ENCODE measurements at regions not wholly inside any gene's neighbourhood (a gene's known extent, or its start where the extent isn't known, plus 50 kb on each side); places are given as distances from the start of the nearest gene placed in this dataset.
A peak's percentile ranks its signal among the peaks of the same experiment; 100 is the strongest.

DNA sequence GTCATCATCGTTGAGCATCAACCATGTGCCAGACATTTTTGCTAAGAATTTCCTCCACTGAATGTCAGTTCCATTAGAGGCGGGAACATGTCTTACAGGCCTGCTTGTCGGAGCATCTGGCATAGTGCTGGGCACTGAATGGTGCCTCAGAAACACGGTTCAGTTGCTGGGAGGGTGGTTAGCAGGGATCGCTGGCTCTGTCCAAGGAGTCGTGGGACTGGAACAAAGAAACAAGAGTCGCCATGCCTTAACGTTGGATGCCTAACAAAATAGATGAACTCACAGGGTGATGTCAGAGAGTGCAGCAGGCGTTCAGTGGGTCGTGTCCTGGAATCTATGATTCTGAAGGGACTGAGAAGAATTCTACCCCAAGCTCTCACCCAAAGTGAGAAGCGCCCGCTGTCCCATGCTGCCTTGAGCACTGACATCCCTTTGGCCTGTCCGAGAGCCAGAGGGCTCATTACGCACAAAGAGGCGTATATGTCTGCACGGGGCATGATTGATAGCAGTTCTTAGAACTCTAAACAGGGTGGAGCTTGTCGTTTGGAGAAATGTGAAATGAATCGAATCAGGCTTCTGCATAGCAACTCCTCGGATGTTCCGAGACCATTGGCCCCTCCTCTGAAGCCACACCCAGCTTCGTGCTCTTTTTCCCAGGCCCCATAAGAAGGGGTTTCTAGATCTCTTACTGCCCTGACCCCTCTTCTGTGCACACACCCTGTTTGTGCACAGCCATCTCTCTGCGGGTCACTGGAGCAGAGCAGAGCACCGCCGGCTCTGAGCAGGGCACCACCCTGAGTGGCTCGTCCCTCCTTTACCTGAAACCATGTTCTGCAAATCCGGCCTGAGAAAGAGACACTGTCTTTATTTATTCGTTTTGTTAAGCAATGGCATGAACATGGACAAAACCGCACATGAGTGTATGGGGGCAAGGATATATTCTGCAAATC lies 113.1 kb upstream of the B3GAT1 start:
- H3K9ac ChIP-seq = no peak overlapping the region
- no peak for DNase-seq (ENCODE audit: low spot score)
- no peak overlapping the region for H3K4me2 ChIP-seq
- Mint-ChIP-seq H3K4me1 (peaks cover 45% of the 10 kb centered on the region), H3K36me3 (peaks cover 2% of the 10 kb centered on the region), H3K9me3 (peaks cover 3% of the 10 kb centered on the region), H3K27me3 (ENCODE audit: insufficient read depth, low read depth) (peaks cover 26% of the 10 kb centered on the region), H3K4me3 (no peak overlapping the region), H3K27ac (peak overlapping the region; percentile 89)
- no peaks in the 10 kb centered on the region for H3F3A ChIP-seq (ENCODE audit: low read depth)
- no peaks in the 10 kb centered on the region for H4K20me1 ChIP-seq (ENCODE audit: low read depth)
- H3K36me3 ChIP-seq = no peaks in the 10 kb centered on the region
- H3K27me3 ChIP-seq = no peaks in the 10 kb centered on the region
- no peak overlapping the region for H3K4me3 ChIP-seq
- H3K9me3 ChIP-seq (ENCODE audit: low read depth) = no peaks in the 10 kb centered on the region
- no peak overlapping the region for H3K27ac ChIP-seq
- no peak overlapping the region for H2AFZ ChIP-seq (replicated peaks)
- no peaks in the 10 kb centered on the region for H3K79me2 ChIP-seq (ENCODE audit: low read depth)
- no peak for TF ChIP-seq EZH2phosphoT487 (IDR thresholded peaks at IDR 0.05)
- TF ChIP-seq CTCF (IDR thresholded peaks at IDR 0.05) = no peak
- no peak for TF ChIP-seq EZH2 (IDR thresholded peaks at IDR 0.05)
- H3K4me1 ChIP-seq = peaks cover 6% of the 10 kb centered on the region

DNA sequence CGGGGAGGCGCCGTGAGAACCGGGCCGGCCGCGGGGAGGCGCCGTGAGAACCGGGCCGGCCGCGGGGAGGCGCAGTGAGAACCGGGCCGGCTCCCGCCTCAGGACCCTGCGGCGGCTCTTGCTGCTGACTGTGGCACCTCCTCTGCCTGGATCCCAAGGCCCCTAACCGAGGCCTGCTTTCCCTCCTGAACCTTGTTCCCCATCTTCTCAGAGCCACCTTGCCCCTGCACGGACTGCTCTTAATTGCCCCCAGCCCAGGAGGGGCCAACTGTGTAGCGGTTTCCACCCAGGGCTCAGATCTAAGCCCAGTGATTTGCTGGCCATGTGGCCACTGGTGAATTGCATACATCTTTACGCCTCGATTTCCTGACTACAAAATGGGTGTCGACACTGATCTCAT lies 112.2 kb upstream of the B3GAT1 start:
- H3F3A ChIP-seq (ENCODE audit: low read depth) = no peaks in the 10 kb centered on the region
- no peak overlapping the region for H3K4me2 ChIP-seq
- TF ChIP-seq EZH2 (IDR thresholded peaks at IDR 0.05) (no peak), EZH2phosphoT487 (IDR thresholded peaks at IDR 0.05) (no peak), CTCF (IDR thresholded peaks at IDR 0.05) (no peak)
- Mint-ChIP-seq H3K27me3 (ENCODE audit: insufficient read depth, low read depth) (peaks cover 23% of the 10 kb centered on the region), H3K27ac (peak overlapping the region; percentile 89), H3K4me3 (no peak overlapping the region), H3K4me1 (peaks cover 49% of the 10 kb centered on the region), H3K9me3 (peaks cover 3% of the 10 kb centered on the region), H3K36me3 (peaks cover 2% of the 10 kb centered on the region)
- H3K27me3 ChIP-seq = no peaks in the 10 kb centered on the region
- H3K27ac ChIP-seq = no peak overlapping the region
- H3K79me2 ChIP-seq (ENCODE audit: low read depth) = no peaks in the 10 kb centered on the region
- H4K20me1 ChIP-seq (ENCODE audit: low read depth) = no peaks in the 10 kb centered on the region
- H3K9me3 ChIP-seq (ENCODE audit: low read depth) = no peaks in the 10 kb centered on the region
- no peak overlapping the region for H3K4me3 ChIP-seq
- no peak overlapping the region for H2AFZ ChIP-seq (replicated peaks)
- H3K4me1 ChIP-seq = peaks cover 6% of the 10 kb centered on the region
- no peaks in the 10 kb centered on the region for H3K36me3 ChIP-seq
- DNase-seq (ENCODE audit: low spot score) = no peak
- no peak overlapping the region for H3K9ac ChIP-seq

DNA sequence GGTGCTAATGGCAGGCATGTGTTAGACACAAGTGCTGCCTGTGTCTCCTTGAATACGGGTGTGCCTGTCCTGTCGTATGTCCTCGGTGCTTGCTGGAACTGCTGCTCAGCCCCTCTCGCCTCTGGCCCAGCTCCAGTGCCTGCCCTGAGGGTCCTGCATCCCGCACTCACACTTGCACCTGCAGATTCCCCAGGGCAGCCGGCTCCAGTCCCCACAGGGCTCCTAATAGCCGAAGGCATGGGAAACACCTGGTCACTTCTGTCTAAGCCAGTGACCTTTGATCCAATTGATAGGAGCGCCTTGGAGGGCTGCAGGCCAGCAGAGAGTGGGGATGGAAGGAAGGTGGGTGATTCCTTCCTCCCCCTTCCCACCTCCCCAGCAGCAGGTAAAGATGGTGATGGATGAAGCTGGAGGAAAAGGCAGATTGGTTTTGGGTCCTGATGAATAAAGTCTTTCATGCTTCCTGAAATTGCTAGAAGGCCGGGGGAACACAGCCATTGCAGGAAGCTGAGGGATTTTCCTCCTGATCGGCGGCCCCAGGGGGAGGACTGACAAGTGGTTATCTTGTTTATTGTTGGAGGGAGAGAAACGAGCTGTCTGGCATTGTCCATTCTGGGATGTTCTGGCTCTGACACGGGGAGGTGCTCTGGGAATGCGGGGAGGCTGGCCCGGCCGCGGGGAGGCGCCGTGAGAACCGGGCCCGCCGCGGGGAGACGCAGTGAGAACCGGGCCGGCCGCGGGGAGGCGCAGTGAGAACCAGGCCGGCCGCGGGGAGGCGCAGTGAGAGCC lies 110.9 kb upstream of the B3GAT1 start:
- H3K27me3 Mint-ChIP-seq (ENCODE audit: insufficient read depth, low read depth) = peaks cover 19% of the 10 kb centered on the region
- no peaks in the 10 kb centered on the region for H3K36me3 ChIP-seq
- no peaks in the 10 kb centered on the region for H3K79me2 ChIP-seq (ENCODE audit: low read depth)
- TF ChIP-seq EZH2phosphoT487 (IDR thresholded peaks at IDR 0.05) (no peak), EZH2 (IDR thresholded peaks at IDR 0.05) (no peak), CTCF (IDR thresholded peaks at IDR 0.05) (no peak)
- H3K36me3 Mint-ChIP-seq = peaks cover 2% of the 10 kb centered on the region
- H3K27me3 ChIP-seq = no peaks in the 10 kb centered on the region
- peaks cover 37% of the 10 kb centered on the region for H3K4me1 Mint-ChIP-seq
- peaks cover 3% of the 10 kb centered on the region for H3K9me3 Mint-ChIP-seq
- peak overlapping the region; percentile 22 for H3K4me3 Mint-ChIP-seq
- no peaks in the 10 kb centered on the region for H4K20me1 ChIP-seq (ENCODE audit: low read depth)
- no peaks in the 10 kb centered on the region for H3K9me3 ChIP-seq (ENCODE audit: low read depth)
- no peak for DNase-seq (ENCODE audit: low spot score)
- no peak overlapping the region for H3K27ac ChIP-seq
- H3F3A ChIP-seq (ENCODE audit: low read depth) = no peaks in the 10 kb centered on the region
- no peak overlapping the region for H3K4me3 ChIP-seq
- H3K4me1 ChIP-seq = peaks cover 6% of the 10 kb centered on the region
- no peak overlapping the region for H3K4me2 ChIP-seq
- peak overlapping the region; percentile 91 for H3K27ac Mint-ChIP-seq
- H3K9ac ChIP-seq = no peak overlapping the region
- H2AFZ ChIP-seq (replicated peaks) = no peak overlapping the region
